ENCODE measurements at regions not wholly inside any gene's neighbourhood (a gene's known extent, or its start where the extent isn't known, plus 50 kb on each side); places are given as distances from the start of the nearest gene placed in this dataset.

DNA sequence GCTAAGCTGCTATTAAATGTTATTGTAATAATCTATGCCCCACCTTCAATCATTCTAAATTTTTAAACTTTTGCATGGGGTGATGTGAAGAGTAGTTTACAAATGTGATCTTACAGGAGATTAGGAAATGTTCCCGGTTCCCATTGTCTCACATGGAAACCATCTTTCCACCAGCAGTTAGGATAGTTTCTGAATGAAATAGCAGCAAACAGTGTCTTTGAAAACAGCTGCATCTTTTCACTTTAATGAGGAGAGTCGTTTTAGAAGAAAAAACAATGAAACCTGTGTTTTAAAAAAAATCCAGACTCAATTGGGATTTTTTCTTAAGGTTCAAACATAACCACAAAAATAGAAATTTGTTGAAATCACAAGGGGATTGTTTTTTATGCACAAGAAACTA is 134.2 kb downstream of the TLR5 start:
- H2AFZ ChIP-seq (ENCODE audit: low read depth, low read length) = no peak overlapping the region
- no peaks in the 10 kb centered on the region for H3K27me3 Mint-ChIP-seq (ENCODE audit: low read depth, unreplicated experiment)
- H3K27ac ChIP-seq (ENCODE audit: low read depth, low read length) = no peak overlapping the region
- H3K4me1 ChIP-seq (ENCODE audit: insufficient read depth, low read length) = no peaks in the 10 kb centered on the region
- peaks cover 10% of the 10 kb centered on the region for H3K36me3 Mint-ChIP-seq (ENCODE audit: low read depth, unreplicated experiment)
- H3K27me3 ChIP-seq (ENCODE audit: insufficient read depth, low read length) = peaks cover 4% of the 10 kb centered on the region
- FAIRE-seq (no peak), DNase-seq (ENCODE audit: low read depth) (no peak)
- peaks cover 6% of the 10 kb centered on the region for H3K36me3 ChIP-seq (ENCODE audit: insufficient read depth, low read length)
- no peak overlapping the region for H3K4me3 ChIP-seq (ENCODE audit: insufficient read depth, low read depth, low read length)
- no peak overlapping the region for H3K4me3 Mint-ChIP-seq (ENCODE audit: unreplicated experiment)
- TF ChIP-seq, protein P1, sequence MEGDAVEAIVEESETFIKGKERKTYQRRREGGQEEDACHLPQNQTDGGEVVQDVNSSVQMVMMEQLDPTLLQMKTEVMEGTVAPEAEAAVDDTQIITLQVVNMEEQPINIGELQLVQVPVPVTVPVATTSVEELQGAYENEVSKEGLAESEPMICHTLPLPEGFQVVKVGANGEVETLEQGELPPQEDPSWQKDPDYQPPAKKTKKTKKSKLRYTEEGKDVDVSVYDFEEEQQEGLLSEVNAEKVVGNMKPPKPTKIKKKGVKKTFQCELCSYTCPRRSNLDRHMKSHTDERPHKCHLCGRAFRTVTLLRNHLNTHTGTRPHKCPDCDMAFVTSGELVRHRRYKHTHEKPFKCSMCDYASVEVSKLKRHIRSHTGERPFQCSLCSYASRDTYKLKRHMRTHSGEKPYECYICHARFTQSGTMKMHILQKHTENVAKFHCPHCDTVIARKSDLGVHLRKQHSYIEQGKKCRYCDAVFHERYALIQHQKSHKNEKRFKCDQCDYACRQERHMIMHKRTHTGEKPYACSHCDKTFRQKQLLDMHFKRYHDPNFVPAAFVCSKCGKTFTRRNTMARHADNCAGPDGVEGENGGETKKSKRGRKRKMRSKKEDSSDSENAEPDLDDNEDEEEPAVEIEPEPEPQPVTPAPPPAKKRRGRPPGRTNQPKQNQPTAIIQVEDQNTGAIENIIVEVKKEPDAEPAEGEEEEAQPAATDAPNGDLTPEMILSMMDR (IDR thresholded peaks at IDR 0.05; ENCODE audit: insufficient read depth, low read depth, low read length) = no peak
- no peak for TF ChIP-seq EZH2 (IDR thresholded peaks at IDR 0.05; ENCODE audit: insufficient read depth, low read length)
- H3K4me1 Mint-ChIP-seq (ENCODE audit: low read depth, unreplicated experiment) = peaks cover 22% of the 10 kb centered on the region
- H3K4me2 ChIP-seq (ENCODE audit: low read length) = no peak overlapping the region
- H3K79me2 ChIP-seq (ENCODE audit: insufficient read depth, low read length) = no peaks in the 10 kb centered on the region
- no peak overlapping the region for H3K27ac Mint-ChIP-seq (ENCODE audit: unreplicated experiment)
- H3K9ac ChIP-seq (ENCODE audit: low read length) = no peak overlapping the region
- H3K9me3 Mint-ChIP-seq (ENCODE audit: unreplicated experiment) = peaks cover 3% of the 10 kb centered on the region
- no peaks in the 10 kb centered on the region for H4K20me1 ChIP-seq (ENCODE audit: insufficient read depth, low read length)
- H3K9me3 ChIP-seq (ENCODE audit: insufficient read depth, low read depth, low read length) = no peaks in the 10 kb centered on the region

DNA sequence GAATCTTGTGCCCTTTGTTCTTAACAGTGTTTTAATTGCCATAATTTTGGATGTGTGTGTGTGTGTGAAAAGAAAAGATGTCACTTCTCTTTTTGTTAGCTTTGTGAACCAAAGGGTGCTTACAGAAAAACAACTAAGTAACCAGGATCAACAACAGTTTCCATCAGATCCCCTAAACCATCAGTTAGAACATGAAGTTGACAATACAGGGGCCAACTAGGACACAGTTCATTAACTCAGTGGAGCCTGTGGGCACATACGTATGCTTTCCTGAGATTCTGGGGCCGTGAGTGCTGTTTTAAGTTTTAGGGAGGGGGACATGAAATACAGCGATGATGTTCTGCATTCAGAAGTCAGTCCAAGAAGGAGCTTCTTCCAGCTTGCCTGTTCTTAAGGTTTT is 133.6 kb downstream of the TLR5 start:
- Mint-ChIP-seq H3K27ac (ENCODE audit: unreplicated experiment) (no peak overlapping the region), H3K4me3 (ENCODE audit: unreplicated experiment) (no peak overlapping the region), H3K9me3 (ENCODE audit: unreplicated experiment) (peaks cover 2% of the 10 kb centered on the region), H3K27me3 (ENCODE audit: low read depth, unreplicated experiment) (no peaks in the 10 kb centered on the region), H3K36me3 (ENCODE audit: low read depth, unreplicated experiment) (peaks cover 6% of the 10 kb centered on the region), H3K4me1 (ENCODE audit: low read depth, unreplicated experiment) (peaks cover 22% of the 10 kb centered on the region)
- H4K20me1 ChIP-seq (ENCODE audit: insufficient read depth, low read length) = no peaks in the 10 kb centered on the region
- TF ChIP-seq EZH2 (IDR thresholded peaks at IDR 0.05; ENCODE audit: insufficient read depth, low read length) = no peak
- TF ChIP-seq, protein P1 (IDR thresholded peaks at IDR 0.05; ENCODE audit: insufficient read depth, low read depth, low read length) = no peak
- no peaks in the 10 kb centered on the region for H3K4me1 ChIP-seq (ENCODE audit: insufficient read depth, low read length)
- H3K4me3 ChIP-seq (ENCODE audit: insufficient read depth, low read depth, low read length) = no peak overlapping the region
- FAIRE-seq = no peak
- no peak overlapping the region for H2AFZ ChIP-seq (ENCODE audit: low read depth, low read length)
- no peak for DNase-seq (ENCODE audit: low read depth)
- H3K27me3 ChIP-seq (ENCODE audit: insufficient read depth, low read length) = peaks cover 7% of the 10 kb centered on the region
- H3K27ac ChIP-seq (ENCODE audit: low read depth, low read length) = no peak overlapping the region
- H3K4me2 ChIP-seq (ENCODE audit: low read length) = no peak overlapping the region
- H3K9ac ChIP-seq (ENCODE audit: low read length) = no peak overlapping the region
- H3K36me3 ChIP-seq (ENCODE audit: insufficient read depth, low read length) = peaks cover under 1% of the 10 kb centered on the region
- H3K9me3 ChIP-seq (ENCODE audit: insufficient read depth, low read depth, low read length) = no peaks in the 10 kb centered on the region
- no peaks in the 10 kb centered on the region for H3K79me2 ChIP-seq (ENCODE audit: insufficient read depth, low read length)

DNA sequence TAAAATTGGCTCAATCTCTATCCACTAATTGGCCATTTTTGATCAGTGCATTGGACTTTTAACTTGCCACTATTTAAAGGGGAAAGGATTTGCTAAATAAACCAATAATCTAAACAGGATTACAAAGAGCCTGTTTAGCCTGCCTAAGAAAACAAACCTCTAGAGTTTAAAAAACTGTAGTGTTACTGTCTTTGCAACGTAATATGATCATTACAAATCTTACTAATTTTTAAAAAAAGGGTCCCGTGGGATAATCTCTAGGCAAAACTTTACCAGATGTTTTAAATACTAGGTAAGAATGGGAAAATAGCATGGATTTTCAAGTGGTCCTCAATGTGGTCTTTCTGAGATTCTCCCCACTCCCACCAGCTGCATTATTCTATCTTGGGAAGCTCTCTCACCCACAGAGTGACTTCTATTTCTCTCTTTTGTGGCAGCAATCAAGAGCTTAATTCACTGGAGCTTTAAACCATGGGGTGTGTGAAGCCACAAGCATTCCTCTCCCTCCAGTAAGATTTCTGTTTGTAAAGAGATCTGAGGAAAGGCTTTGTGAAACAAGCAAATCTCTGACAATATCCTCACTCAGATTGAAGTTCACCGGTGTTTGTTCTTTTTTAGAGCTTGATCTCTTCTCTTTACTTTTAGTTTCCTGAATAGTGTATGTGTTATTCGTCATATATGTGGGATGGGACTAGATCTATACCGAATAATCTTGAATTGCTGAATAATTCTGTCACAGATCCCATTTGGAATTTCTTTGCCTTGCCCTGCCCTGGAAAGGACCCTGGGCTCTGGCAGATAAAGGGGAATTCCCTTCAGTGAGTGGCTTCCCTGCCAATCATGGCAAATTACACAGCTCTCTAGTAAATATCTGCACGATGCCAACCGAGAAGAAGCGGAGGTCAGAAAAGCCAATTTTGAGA is 132.2 kb downstream of the TLR5 start:
- Mint-ChIP-seq H3K36me3 (ENCODE audit: low read depth, unreplicated experiment) (peaks cover 2% of the 10 kb centered on the region), H3K27me3 (ENCODE audit: low read depth, unreplicated experiment) (no peaks in the 10 kb centered on the region), H3K27ac (ENCODE audit: unreplicated experiment) (peak overlapping the region; percentile 50), H3K4me3 (ENCODE audit: unreplicated experiment) (peak overlapping the region; percentile 45), H3K4me1 (ENCODE audit: low read depth, unreplicated experiment) (peaks cover 22% of the 10 kb centered on the region), H3K9me3 (ENCODE audit: unreplicated experiment) (no peaks in the 10 kb centered on the region)
- H3K27me3 ChIP-seq (ENCODE audit: insufficient read depth, low read length) = peaks cover 7% of the 10 kb centered on the region
- H2AFZ ChIP-seq (ENCODE audit: low read depth, low read length) = no peak overlapping the region
- H3K4me1 ChIP-seq (ENCODE audit: insufficient read depth, low read length) = no peaks in the 10 kb centered on the region
- DNase-seq (ENCODE audit: low read depth) (peak; percentile 60), FAIRE-seq (peak; percentile 20)
- no peaks in the 10 kb centered on the region for H3K36me3 ChIP-seq (ENCODE audit: insufficient read depth, low read length)
- H4K20me1 ChIP-seq (ENCODE audit: insufficient read depth, low read length) = no peaks in the 10 kb centered on the region
- H3K4me2 ChIP-seq (ENCODE audit: low read length) = peak overlapping the region; percentile 56
- no peak overlapping the region for H3K9ac ChIP-seq (ENCODE audit: low read length)
- H3K4me3 ChIP-seq (ENCODE audit: insufficient read depth, low read depth, low read length) = no peak overlapping the region
- no peaks in the 10 kb centered on the region for H3K79me2 ChIP-seq (ENCODE audit: insufficient read depth, low read length)
- no peaks in the 10 kb centered on the region for H3K9me3 ChIP-seq (ENCODE audit: insufficient read depth, low read depth, low read length)
- TF ChIP-seq, protein P1 (IDR thresholded peaks at IDR 0.05; ENCODE audit: insufficient read depth, low read depth, low read length) = no peak
- no peak for TF ChIP-seq EZH2 (IDR thresholded peaks at IDR 0.05; ENCODE audit: insufficient read depth, low read length)
- H3K27ac ChIP-seq (ENCODE audit: low read depth, low read length) = no peak overlapping the region
